ENCODE measurements at regions not wholly inside any gene's neighbourhood (a gene's known extent, or its start where the extent isn't known, plus 50 kb on each side); places are given as distances from the start of the nearest gene placed in this dataset.

GRCh38 chr6:40860443-40860842, 178.6 kb downstream of the UNC5CL start:
- DNase-seq (no peak), ATAC-seq (no peak)
- in situ Hi-C loops (cut with MboI; ENCODE audit: low sequenced_read_pairs in 4 of 4) (no loop called here), intact Hi-C loops (cut with DNase I; ENCODE audit: low total_unique reads) (no loop called here)
- no peaks in the 10 kb centered on the region for H3K36me3 ChIP-seq
- no peaks in the 10 kb centered on the region for H3K27me3 ChIP-seq
- no peak overlapping the region for H3K27ac ChIP-seq
- H3K4me3 ChIP-seq: no peak overlapping the region
- H3K9me3 ChIP-seq: no peaks in the 10 kb centered on the region
- no peak for TF ChIP-seq CTCF (IDR thresholded peaks at IDR 0.05 in 4 of 5, conservative IDR thresholded peaks at IDR 0.05 in 1 of 5)
- TF ChIP-seq POLR2A (IDR thresholded peaks at IDR 0.05): no peak
- H3K4me1 ChIP-seq: no peaks in the 10 kb centered on the region

DNA sequence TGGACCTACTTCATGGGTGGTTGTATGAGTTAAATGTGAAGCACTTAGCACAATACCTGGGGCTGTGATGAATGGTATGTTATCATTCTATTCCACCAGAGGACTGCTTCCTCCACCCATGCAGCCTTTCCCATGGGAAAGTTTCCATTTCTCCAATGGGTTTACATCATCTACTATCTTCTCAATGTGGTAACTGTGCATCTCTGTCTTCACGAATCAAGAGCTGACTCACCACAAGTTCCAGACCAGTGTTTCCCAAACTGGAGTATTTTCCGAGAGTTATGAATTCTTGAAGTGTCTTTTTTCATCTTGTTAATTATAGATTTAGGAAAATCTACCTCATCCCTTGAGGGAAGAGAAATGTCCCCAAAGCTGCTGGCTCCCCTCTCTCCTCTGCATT, 182.8 kb downstream of the UNC5CL start:
- H3K4me3 ChIP-seq: no peak overlapping the region
- no peaks in the 10 kb centered on the region for H3K4me1 ChIP-seq
- DNase-seq (no peak), ATAC-seq (no peak)
- H3K27me3 ChIP-seq: no peaks in the 10 kb centered on the region
- in situ Hi-C loops (cut with MboI; ENCODE audit: low sequenced_read_pairs in 4 of 4) (no loop called here), intact Hi-C loops (cut with DNase I; ENCODE audit: low total_unique reads) (no loop called here)
- no peaks in the 10 kb centered on the region for H3K36me3 ChIP-seq
- H3K9me3 ChIP-seq: no peaks in the 10 kb centered on the region
- H3K27ac ChIP-seq: no peak overlapping the region
- no peak for TF ChIP-seq CTCF (IDR thresholded peaks at IDR 0.05 in 4 of 5, conservative IDR thresholded peaks at IDR 0.05 in 1 of 5)
- TF ChIP-seq POLR2A (IDR thresholded peaks at IDR 0.05): no peak

- no peaks in the 10 kb centered on the region for H3K27me3 ChIP-seq
- no peak for ATAC-seq
- no peak for DNase-seq
- no peak overlapping the region for H3K4me3 ChIP-seq
- H3K36me3 ChIP-seq: no peaks in the 10 kb centered on the region
- intact Hi-C loops (cut with DNase I; ENCODE audit: low total_unique reads): no loop called here
- in situ Hi-C loops (cut with MboI; ENCODE audit: low sequenced_read_pairs in 4 of 4): no loop called here
- TF ChIP-seq CTCF (IDR thresholded peaks at IDR 0.05 in 4 of 5, conservative IDR thresholded peaks at IDR 0.05 in 1 of 5) (no peak), POLR2A (IDR thresholded peaks at IDR 0.05) (no peak)
- no peaks in the 10 kb centered on the region for H3K9me3 ChIP-seq
- no peaks in the 10 kb centered on the region for H3K4me1 ChIP-seq
- no peak overlapping the region for H3K27ac ChIP-seq
Observed at GRCh38 chr6:40855168-40855880, 183.7 kb downstream of the UNC5CL start.

DNA sequence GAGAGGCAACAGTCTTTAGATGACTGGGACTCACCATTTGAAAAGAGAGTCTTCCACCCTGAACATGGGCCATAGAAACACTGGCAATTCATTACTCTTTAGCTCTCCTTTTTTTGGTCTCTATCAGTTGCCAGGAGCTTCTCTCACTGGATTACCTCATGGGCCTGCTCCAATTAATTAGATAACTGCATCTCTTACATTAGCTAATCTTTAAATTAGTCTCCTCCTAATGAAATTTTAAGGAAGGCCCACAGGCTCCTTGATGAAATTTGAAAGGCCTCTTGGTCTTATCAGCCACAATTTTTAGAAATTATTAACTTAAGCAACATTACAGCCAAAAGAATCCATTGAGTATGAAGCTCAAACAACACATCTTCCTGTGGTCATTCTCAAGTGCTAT, 184.4 kb downstream of the UNC5CL start:
- H3K9me3 ChIP-seq: no peaks in the 10 kb centered on the region
- in situ Hi-C loops (cut with MboI; ENCODE audit: low sequenced_read_pairs in 4 of 4): no loop called here
- no peak overlapping the region for H3K27ac ChIP-seq
- no peaks in the 10 kb centered on the region for H3K27me3 ChIP-seq
- no peak for TF ChIP-seq CTCF (IDR thresholded peaks at IDR 0.05 in 4 of 5, conservative IDR thresholded peaks at IDR 0.05 in 1 of 5)
- TF ChIP-seq POLR2A (IDR thresholded peaks at IDR 0.05): no peak
- intact Hi-C loops (cut with DNase I; ENCODE audit: low total_unique reads): no loop called here
- DNase-seq (no peak), ATAC-seq (no peak)
- no peak overlapping the region for H3K4me3 ChIP-seq
- peaks cover 0 to 5% of the 10 kb centered on the region in 2 donors for H3K4me1 ChIP-seq
- no peaks in the 10 kb centered on the region for H3K36me3 ChIP-seq
